22Rv1 (cell line): ENCODE measurements at regions not wholly inside any gene's neighbourhood (a gene's known extent, or its start where the extent isn't known, plus 50 kb on each side); places are given as distances from the start of the nearest gene placed in this dataset.

ENCODE experiments used
- H3K27ac ChIP-seq: fragments of 450-650 bp; 2 replicates; pipeline ENCODE4 v1.5.1; 2017
- CTCF ChIP-seq: fragments of 450-650 bp; IDR thresholded peaks from 2 replicates; pipeline ENCODE4 v1.5.1; 2017; ENCODE audit warnings: mild to moderate bottlenecking
- ZFX ChIP-seq: fragments of 450-650 bp; IDR thresholded peaks from 2 replicates; pipeline ENCODE4 v1.6.1; 2017; ENCODE audit warnings: antibody characterized with exemption, borderline replicate concordance

DNA sequence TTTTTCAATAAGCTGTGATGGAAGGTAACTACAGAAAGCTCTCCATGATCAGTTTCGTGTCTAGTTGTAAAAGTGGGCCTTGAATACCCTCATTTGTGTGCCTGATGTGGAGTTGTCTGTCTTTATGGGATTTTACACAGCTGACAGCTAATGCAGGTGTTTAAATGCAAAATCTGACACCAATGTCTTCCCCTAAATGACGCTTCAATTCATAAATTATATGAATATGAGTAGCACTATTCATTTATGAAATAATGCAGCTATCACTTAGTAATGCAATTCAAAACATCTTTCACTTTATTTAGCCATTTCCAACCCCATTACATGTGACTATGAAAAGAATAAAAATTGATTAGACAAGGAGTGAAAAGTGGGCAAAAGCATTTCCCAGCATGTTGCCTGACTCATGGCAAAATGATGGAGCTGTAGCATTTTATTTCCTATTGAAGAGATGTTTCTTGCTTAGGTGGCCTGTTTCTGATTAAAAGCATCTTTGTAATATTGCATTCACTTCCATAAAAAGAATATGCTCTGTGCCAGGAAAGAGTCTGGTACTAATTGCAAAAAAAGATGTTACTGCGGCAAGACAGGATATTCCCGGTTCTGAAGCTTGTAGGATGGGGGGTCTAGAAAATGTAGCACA, 116.7 kb upstream of the HAPLN1 start:
- H3K27ac ChIP-seq: no peak overlapping the region
- TF ChIP-seq CTCF: no peak

GRCh38 chr5:83834306-83834705, 113.7 kb upstream of the HAPLN1 start:
- TF ChIP-seq ZFX (no peak), CTCF (no peak)
- no peak overlapping the region for H3K27ac ChIP-seq

GRCh38 chr5:83831834-83832233, 111.2 kb upstream of the HAPLN1 start:
- TF ChIP-seq ZFX: no peak
- no peak overlapping the region for H3K27ac ChIP-seq

- no peak overlapping the region for H3K27ac ChIP-seq
- TF ChIP-seq CTCF (no peak), ZFX (no peak)
These were observed 106.5 kb upstream of the HAPLN1 start for GRCh38 chr5:83827111-83827557.

DNA sequence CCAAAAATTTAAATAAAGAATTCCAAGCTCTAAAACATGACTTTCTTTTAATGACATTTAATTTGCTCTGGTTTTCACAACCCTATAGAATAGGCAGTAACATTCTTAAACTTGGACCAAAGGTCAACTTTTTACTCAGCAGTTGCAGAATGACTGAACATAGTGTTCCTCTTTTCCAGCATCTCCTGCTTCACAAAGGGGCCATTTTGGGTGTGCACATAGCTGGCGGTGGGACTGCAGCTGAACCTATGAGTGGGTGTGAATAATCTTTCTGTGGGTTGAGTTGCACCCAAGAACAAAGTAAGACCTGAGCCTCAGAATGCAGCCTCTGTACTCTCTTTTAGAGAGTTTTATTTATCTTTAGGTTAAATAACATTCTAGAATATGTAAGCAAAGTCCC, 96.9 kb upstream of the HAPLN1 start:
- H3K27ac ChIP-seq: no peak overlapping the region
- TF ChIP-seq ZFX (no peak), CTCF (no peak)

- no peak overlapping the region for H3K27ac ChIP-seq
- TF ChIP-seq ZFX: no peak
- TF ChIP-seq CTCF: no peak
These were observed 95.0 kb upstream of the HAPLN1 start for GRCh38 chr5:83815661-83816060.

- TF ChIP-seq ZFX (no peak), CTCF (no peak)
- no peak overlapping the region for H3K27ac ChIP-seq
These were observed 89.9 kb upstream of the HAPLN1 start for GRCh38 chr5:83810511-83810910.

DNA sequence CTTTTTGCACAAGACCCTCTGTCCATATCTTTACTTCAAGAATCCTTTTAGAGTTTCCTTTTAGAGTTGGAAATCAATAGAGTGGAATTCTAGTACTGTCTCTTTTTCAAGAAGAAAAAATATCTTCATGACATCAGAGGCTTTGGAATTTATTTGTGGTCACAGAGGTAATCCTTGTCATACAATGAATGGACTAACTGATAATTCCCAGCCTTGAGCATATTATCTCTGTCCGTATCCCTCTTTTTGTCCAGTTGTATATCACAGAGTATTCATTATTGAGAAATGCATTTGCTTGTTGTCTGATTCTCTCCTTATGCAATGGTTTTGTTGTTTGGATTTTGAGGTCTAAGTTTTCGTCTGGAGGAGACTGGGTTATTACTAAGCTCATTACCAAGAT, 82.0 kb upstream of the HAPLN1 start:
- TF ChIP-seq ZFX (no peak), CTCF (no peak)

More for the DNA sequence above, 82.0 kb upstream of the HAPLN1 start:
- no peak overlapping the region for H3K27ac ChIP-seq
